HepG2 (cell line): ENCODE measurements at regions not wholly inside any gene's neighbourhood (a gene's known extent, or its start where the extent isn't known, plus 50 kb on each side); places are given as distances from the start of the nearest gene placed in this dataset.

Experiments used
- ELF1 ChIP-seq: sonication (generic); formaldehyde crosslinking; IDR thresholded peaks from 2 replicates; pipeline ENCODE4 v1.4.0; 2020; ENCODE audit warnings: missing genetic modification reagents
- EP300 ChIP-seq, 3 experiments: sonication (generic) in 1 of 3; formaldehyde crosslinking in 1 of 3; IDR thresholded peaks; 2 replicates each; pipeline versions ENCODE4 v1.5.1 to v1.6.1; 2011 to 2020; ENCODE audit warnings: low read depth in 2 of 3, low read length in 2 of 3, borderline replicate concordance in 1 of 3, improper control_type of control experiment in 1 of 3, mild to moderate bottlenecking in 1 of 3, missing genetic modification reagents in 1 of 3, moderate library complexity in 1 of 3
- FOSL1 ChIP-seq: sonication (generic); formaldehyde crosslinking; IDR thresholded peaks from 2 replicates; pipeline ENCODE4 v1.9.0; 2021; ENCODE audit warnings: missing genetic modification reagents, borderline replicate concordance
- FOXK1 ChIP-seq: sonication (generic); formaldehyde crosslinking; IDR thresholded peaks from 2 replicates; pipeline ENCODE4 v1.4.0; 2020; ENCODE audit warnings: low read depth, missing genetic modification reagents, borderline replicate concordance
- NFIC ChIP-seq: IDR thresholded peaks from 2 replicates; pipeline ENCODE4 v1.6.1; 2012; ENCODE audit warnings: mild to moderate bottlenecking, low read length, inconsistent platforms
- NR2C2 ChIP-seq: sonication (generic); formaldehyde crosslinking; IDR thresholded peaks from 2 replicates; pipeline ENCODE4 v1.4.0; 2020; ENCODE audit warnings: missing genetic modification reagents, mild to moderate bottlenecking, moderate library complexity, borderline replicate concordance
- ZC3H4 ChIP-seq: sonication (generic); formaldehyde crosslinking; IDR thresholded peaks from 2 replicates; pipeline ENCODE4 v1.4.0; 2020; ENCODE audit warnings: missing genetic modification reagents, borderline replicate concordance
- ZMYM3 ChIP-seq: sonication (generic); formaldehyde crosslinking; IDR thresholded peaks from 2 replicates; pipeline ENCODE4 v1.5.1; 2020; ENCODE audit warnings: mild to moderate bottlenecking, missing genetic modification reagents
- ZNF205 ChIP-seq: IDR thresholded peaks from 2 replicates; pipeline ENCODE4 v1.6.1; 2018; ENCODE audit warnings: missing biosample characterization, missing genetic modification reagents
- ZNF232 ChIP-seq: sonication (generic); formaldehyde crosslinking; IDR thresholded peaks from 2 replicates; pipeline ENCODE4 v1.4.0; 2020; ENCODE audit warnings: missing genetic modification reagents, borderline replicate concordance
- ZNF331 ChIP-seq: sonication (generic); formaldehyde crosslinking; IDR thresholded peaks from 2 replicates; pipeline ENCODE4 v1.4.0; 2020; ENCODE audit warnings: missing genetic modification reagents
- ZNF556 ChIP-seq: sonication (generic); formaldehyde crosslinking; IDR thresholded peaks from 2 replicates; pipeline ENCODE4 v1.4.0; 2020; ENCODE audit warnings: mild to moderate bottlenecking, missing genetic modification reagents, borderline replicate concordance
- ZNF652 ChIP-seq: IDR thresholded peaks from 2 replicates; pipeline ENCODE4 v1.6.1; 2016; ENCODE audit warnings: low read depth, borderline replicate concordance
- ZNF761 ChIP-seq: sonication (generic); formaldehyde crosslinking; conservative IDR thresholded peaks from 2 replicates; pipeline ENCODE4 v1.4.0; 2020; ENCODE audit warnings: mild to moderate bottlenecking, missing genetic modification reagents
- ZSCAN31 ChIP-seq: sonication (generic); formaldehyde crosslinking; IDR thresholded peaks from 2 replicates; pipeline ENCODE4 v1.5.0; 2020; ENCODE audit warnings: low read depth, mild to moderate bottlenecking, missing genetic modification reagents
- TF ChIP-seq, protein P1 (sequence below): sonication (generic); formaldehyde crosslinking; IDR thresholded peaks from 2 replicates; pipeline ENCODE4 v1.4.0; 2020; ENCODE audit warnings: missing genetic modification reagents
- TF ChIP-seq, protein P2 (sequence below): IDR thresholded peaks from 2 replicates; pipeline ENCODE4 v1.6.1; 2018; ENCODE audit warnings: missing genetic modification reagents
- TF ChIP-seq, protein P3 (sequence below): IDR thresholded peaks from 2 replicates; pipeline ENCODE4 v1.6.1; 2016; ENCODE audit warnings: missing compliant biosample characterization, missing genetic modification reagents, borderline replicate concordance
- TF ChIP-seq, protein P4 (sequence below): sonication (generic); formaldehyde crosslinking; IDR thresholded peaks from 2 replicates; pipeline ENCODE4 v1.4.0; 2020; ENCODE audit warnings: missing genetic modification reagents
- TF ChIP-seq, protein P5 (sequence below): IDR thresholded peaks from 2 replicates; pipeline ENCODE4 v1.6.1; 2016; ENCODE audit warnings: mild to moderate bottlenecking, missing biosample characterization, missing genetic modification reagents
- TF ChIP-seq, protein P6 (sequence below): sonication (generic); formaldehyde crosslinking; IDR thresholded peaks from 2 replicates; pipeline ENCODE4 v1.5.0; 2020; ENCODE audit warnings: missing genetic modification reagents

DNA sequence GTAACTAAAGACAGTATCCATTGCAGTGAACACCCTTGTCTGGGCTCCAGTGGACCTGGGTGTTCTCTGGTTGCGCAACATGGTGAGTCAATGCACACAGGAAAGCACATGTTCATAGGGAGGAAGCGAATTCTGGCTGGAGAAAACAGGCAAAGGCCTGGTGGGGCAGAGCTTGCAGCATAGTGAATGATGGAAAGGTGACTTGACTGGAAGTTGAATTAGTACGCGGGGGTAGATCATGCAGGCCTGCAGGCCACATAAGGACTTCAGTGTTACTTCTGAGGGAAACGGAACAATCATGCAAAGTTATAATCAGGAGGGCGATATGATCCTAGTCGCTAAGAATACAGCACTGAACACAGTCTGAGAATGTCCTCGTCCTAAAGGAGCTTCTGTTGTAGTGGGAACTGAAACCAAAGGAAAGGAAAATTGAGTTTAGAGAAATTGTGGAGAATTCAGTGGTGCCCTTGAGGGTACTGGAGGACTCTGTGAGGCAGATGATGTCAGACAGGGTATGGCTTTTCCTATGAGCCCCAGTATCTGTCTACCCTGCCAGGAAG, 71.9 kb upstream of the RANBP3L start (continued):
- TF ChIP-seq, protein P1, sequence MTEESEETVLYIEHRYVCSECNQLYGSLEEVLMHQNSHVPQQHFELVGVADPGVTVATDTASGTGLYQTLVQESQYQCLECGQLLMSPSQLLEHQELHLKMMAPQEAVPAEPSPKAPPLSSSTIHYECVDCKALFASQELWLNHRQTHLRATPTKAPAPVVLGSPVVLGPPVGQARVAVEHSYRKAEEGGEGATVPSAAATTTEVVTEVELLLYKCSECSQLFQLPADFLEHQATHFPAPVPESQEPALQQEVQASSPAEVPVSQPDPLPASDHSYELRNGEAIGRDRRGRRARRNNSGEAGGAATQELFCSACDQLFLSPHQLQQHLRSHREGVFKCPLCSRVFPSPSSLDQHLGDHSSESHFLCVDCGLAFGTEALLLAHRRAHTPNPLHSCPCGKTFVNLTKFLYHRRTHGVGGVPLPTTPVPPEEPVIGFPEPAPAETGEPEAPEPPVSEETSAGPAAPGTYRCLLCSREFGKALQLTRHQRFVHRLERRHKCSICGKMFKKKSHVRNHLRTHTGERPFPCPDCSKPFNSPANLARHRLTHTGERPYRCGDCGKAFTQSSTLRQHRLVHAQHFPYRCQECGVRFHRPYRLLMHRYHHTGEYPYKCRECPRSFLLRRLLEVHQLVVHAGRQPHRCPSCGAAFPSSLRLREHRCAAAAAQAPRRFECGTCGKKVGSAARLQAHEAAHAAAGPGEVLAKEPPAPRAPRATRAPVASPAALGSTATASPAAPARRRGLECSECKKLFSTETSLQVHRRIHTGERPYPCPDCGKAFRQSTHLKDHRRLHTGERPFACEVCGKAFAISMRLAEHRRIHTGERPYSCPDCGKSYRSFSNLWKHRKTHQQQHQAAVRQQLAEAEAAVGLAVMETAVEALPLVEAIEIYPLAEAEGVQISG = peak; percentile 36; the same call in 1 of the 2 replicates
- no peak for TF ChIP-seq NFIC
- TF ChIP-seq ZSCAN31 (CRISPR knock-in tag) = no peak
- TF ChIP-seq ELF1 (CRISPR knock-in tag) = peak; percentile 56
- TF ChIP-seq EP300 (IDR thresholded peaks at IDR 0.05; ENCODE audit: low read depth in 2 of 2, low read length in 2 of 2) = peak in 1 of 2 experiments; percentile 46; a peak in 1 of 4 replicates
- no peak for TF ChIP-seq EP300 (CRISPR knock-in tag; IDR thresholded peaks at IDR 0.05; ENCODE audit: borderline replicate concordance)
- TF ChIP-seq ZNF556 (CRISPR knock-in tag) = peak; percentile 62; the same call in 1 of the 2 replicates
- TF ChIP-seq, protein P2, sequence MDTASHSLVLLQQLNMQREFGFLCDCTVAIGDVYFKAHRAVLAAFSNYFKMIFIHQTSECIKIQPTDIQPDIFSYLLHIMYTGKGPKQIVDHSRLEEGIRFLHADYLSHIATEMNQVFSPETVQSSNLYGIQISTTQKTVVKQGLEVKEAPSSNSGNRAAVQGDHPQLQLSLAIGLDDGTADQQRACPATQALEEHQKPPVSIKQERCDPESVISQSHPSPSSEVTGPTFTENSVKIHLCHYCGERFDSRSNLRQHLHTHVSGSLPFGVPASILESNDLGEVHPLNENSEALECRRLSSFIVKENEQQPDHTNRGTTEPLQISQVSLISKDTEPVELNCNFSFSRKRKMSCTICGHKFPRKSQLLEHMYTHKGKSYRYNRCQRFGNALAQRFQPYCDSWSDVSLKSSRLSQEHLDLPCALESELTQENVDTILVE (CRISPR knock-in tag) = peak; percentile 29; the same call in 1 of the 2 replicates
- TF ChIP-seq FOSL1 (CRISPR knock-in tag) = peak; percentile 93
- TF ChIP-seq, protein P3, sequence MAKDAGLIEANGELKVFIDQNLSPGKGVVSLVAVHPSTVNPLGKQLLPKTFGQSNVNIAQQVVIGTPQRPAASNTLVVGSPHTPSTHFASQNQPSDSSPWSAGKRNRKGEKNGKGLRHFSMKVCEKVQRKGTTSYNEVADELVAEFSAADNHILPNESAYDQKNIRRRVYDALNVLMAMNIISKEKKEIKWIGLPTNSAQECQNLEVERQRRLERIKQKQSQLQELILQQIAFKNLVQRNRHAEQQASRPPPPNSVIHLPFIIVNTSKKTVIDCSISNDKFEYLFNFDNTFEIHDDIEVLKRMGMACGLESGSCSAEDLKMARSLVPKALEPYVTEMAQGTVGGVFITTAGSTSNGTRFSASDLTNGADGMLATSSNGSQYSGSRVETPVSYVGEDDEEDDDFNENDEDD (CRISPR knock-in tag) = peak; percentile 47; the same call in 1 of the 2 replicates
- TF ChIP-seq, protein P4, sequence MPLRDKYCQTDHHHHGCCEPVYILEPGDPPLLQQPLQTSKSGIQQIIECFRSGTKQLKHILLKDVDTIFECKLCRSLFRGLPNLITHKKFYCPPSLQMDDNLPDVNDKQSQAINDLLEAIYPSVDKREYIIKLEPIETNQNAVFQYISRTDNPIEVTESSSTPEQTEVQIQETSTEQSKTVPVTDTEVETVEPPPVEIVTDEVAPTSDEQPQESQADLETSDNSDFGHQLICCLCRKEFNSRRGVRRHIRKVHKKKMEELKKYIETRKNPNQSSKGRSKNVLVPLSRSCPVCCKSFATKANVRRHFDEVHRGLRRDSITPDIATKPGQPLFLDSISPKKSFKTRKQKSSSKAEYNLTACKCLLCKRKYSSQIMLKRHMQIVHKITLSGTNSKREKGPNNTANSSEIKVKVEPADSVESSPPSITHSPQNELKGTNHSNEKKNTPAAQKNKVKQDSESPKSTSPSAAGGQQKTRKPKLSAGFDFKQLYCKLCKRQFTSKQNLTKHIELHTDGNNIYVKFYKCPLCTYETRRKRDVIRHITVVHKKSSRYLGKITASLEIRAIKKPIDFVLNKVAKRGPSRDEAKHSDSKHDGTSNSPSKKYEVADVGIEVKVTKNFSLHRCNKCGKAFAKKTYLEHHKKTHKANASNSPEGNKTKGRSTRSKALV = 0 out of 2 replicates have a peak, but pooled peaks have one; percentile 27
- no peak for TF ChIP-seq ZNF205
- peak; percentile 75; the same call in 1 of the 2 replicates for TF ChIP-seq ZNF331 (CRISPR knock-in tag)
- peak; percentile 56; the same call in 1 of the 2 replicates for TF ChIP-seq FOXK1 (CRISPR knock-in tag)
- TF ChIP-seq ZMYM3 = peak; percentile 77
- 0 out of 2 replicates have a peak, but pooled peaks have one; percentile 19 for TF ChIP-seq ZNF652 (CRISPR knock-in tag)
- TF ChIP-seq, protein P5, sequence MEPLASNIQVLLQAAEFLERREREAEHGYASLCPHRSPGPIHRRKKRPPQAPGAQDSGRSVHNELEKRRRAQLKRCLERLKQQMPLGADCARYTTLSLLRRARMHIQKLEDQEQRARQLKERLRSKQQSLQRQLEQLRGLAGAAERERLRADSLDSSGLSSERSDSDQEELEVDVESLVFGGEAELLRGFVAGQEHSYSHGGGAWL (CRISPR knock-in tag) = 0 out of 2 replicates have a peak, but pooled peaks have one; percentile 22
- TF ChIP-seq, protein P6, sequence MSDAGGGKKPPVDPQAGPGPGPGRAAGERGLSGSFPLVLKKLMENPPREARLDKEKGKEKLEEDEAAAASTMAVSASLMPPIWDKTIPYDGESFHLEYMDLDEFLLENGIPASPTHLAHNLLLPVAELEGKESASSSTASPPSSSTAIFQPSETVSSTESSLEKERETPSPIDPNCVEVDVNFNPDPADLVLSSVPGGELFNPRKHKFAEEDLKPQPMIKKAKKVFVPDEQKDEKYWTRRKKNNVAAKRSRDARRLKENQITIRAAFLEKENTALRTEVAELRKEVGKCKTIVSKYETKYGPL (CRISPR knock-in tag) = peak; percentile 27; the same call in 1 of the 2 replicates
- 0 out of 2 replicates have a peak, but pooled peaks have one; percentile 35 for TF ChIP-seq NR2C2 (CRISPR knock-in tag)
- no peak; the same call in 1 of the 2 replicates for TF ChIP-seq ZNF232 (CRISPR knock-in tag)
- 0 out of 2 replicates have a peak, but pooled peaks have one; percentile 36 for TF ChIP-seq ZNF761 (CRISPR knock-in tag)
- no peak for TF ChIP-seq ZC3H4 (CRISPR knock-in tag)
